ENCODE measurements at regions not wholly inside any gene's neighbourhood (a gene's known extent, or its start where the extent isn't known, plus 50 kb on each side); places are given as distances from the start of the nearest gene placed in this dataset.
"Not testable (repeated sequence)": the region's sequence is repeated elsewhere in the genome, so short reads cannot be mapped to it uniquely, and the experiment has no call there.

- intact Hi-C loops (cut with DNase I) = no loop called here
- no peak for DNase-seq (ENCODE audit: low spot score)
Measured at GRCh38 chr15:81880833-81881232, 165.0 kb downstream of the MEX3B start.

GRCh38 chr15:81880314-81880713 is 165.5 kb downstream of the MEX3B start:
- intact Hi-C loops (cut with DNase I) = no loop called here
- DNase-seq (ENCODE audit: low spot score) = no peak

DNA sequence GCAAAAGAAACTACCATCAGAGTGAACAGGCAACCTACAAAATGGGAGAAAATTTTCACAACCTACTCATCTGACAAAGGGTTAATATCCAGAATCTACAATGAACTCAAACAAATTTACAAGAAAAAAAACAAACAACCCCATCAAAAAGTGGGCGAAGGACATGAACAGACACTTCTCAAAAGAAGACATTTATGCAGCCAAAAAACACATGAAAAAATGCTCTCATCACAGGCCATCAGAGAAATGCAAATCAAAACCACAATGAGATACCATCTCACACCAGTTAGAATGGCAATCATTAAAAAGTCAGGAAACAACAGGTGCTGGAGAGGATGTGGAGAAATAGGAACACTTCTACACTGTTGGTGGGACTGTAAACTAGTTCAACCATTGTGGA is 170.1 kb downstream of the MEX3B start:
- intact Hi-C loops (cut with DNase I); DNase-seq (ENCODE audit: low spot score): not testable (repeated sequence)

DNA sequence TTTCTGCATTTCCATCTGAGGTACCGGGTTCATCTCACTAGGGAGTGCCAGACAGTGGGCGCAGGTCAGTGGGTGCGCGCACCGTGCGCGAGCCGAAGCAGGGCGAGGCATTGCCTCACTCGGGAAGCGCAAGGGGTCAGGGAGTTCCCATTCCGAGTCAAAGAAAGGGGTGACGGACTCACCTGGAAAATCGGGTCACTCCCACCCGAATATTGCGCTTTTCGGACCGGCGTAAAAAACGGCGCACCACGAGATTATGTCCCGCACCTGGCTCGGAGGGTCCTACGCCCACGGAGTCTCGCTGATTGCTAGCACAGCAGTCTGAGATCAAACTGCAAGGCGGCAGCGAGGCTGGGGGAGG is 175.1 kb downstream of the MEX3B start:
- DNase-seq (ENCODE audit: low spot score); intact Hi-C loops (cut with DNase I): not testable (repeated sequence)

GRCh38 chr15:81870062-81870745 is 175.6 kb downstream of the MEX3B start:
- DNase-seq (ENCODE audit: low spot score); intact Hi-C loops (cut with DNase I): not testable (repeated sequence)

- intact Hi-C loops (cut with DNase I) = no loop called here
- DNase-seq (ENCODE audit: low spot score) = no peak
Measured at GRCh38 chr15:81869161-81869954, 176.5 kb downstream of the MEX3B start.

DNA sequence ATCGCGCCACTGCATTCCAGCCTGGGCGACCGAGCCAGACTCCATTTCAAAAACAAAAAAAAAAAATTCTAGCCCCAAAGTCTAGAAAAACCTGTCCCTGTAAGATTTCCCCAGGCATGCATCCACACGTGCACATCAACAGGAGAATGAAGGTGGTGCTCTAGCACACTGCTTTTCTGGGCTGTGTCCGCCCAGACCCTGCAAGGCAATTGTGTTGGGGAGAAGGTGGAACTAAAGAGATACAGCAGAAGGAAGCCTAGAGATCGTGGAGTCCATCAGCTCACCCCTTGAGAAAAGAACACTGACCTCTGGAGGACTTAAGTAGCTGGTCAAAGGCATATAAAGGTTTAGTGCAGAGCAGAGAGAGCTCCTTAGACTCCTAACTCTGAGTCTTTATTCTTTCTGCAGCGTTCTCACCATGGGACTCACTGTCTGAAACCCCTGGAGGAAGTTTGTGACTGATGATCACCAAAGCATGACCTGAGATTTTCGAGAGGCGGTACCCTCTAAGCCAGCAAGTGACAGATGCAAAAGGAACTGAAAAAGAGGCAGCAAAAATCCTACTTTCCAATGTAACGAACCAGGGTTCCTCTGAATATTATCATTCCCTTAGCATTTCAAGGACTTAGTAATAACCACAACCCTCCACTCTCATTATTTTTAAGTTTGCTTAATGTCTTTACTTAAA is 179.8 kb downstream of the MEX3B start:
- DNase-seq (ENCODE audit: low spot score) = no peak
- intact Hi-C loops (cut with DNase I) = no loop called here

DNA sequence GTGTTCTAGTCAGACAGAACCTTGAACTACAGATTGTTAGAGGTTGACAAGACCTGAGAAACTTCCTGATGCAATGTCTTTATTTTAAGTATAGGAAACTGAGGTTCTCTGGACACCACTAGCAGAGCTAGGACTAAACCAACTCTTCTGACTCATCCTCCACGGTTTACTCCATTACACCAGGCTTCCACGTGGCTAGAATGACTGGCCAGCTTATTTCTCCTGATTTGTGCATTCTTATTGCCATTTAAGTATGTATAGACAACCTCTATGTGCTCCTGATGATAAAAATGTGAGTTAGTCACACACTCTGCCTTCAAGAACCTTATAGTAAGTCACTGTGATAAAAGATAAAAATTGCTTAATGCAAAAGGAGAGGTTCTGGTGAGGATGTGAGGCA is 182.7 kb downstream of the MEX3B start:
- intact Hi-C loops (cut with DNase I) = no loop called here
- no peak for DNase-seq (ENCODE audit: low spot score)

- intact Hi-C loops (cut with DNase I) = no loop called here
- no peak for DNase-seq (ENCODE audit: low spot score)
Measured at GRCh38 chr15:81859737-81860516, 185.9 kb downstream of the MEX3B start.

- no peak for DNase-seq (ENCODE audit: low spot score)
- intact Hi-C loops (cut with DNase I) = no loop called here
Measured at GRCh38 chr15:81858586-81858985, 187.2 kb downstream of the MEX3B start.

DNA sequence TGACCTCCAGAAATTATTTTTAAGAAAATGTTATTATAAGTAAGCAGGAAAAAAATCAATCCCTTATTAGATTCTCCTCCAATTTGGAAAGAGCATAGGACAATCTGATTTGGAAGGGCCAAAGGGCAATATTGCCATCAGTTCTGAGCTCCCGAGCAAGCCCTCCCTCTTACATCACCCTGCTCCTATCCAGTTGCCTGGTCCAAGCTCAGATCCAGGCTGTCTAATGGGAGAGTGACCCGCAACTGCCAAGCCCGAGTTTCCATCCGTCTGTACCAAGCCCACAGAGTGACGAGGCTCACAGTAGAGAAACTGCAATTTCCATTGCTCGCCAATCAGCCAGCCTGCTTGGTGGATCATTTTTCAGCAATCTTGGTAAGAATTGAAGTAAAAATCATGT is 187.7 kb downstream of the MEX3B start:
- no peak for DNase-seq (ENCODE audit: low spot score)
- intact Hi-C loops (cut with DNase I) = no loop called here

GRCh38 chr15:81856634-81857026 is 189.2 kb downstream of the MEX3B start:
- no peak for DNase-seq (ENCODE audit: low spot score)
- intact Hi-C loops (cut with DNase I) = no loop called here

DNA sequence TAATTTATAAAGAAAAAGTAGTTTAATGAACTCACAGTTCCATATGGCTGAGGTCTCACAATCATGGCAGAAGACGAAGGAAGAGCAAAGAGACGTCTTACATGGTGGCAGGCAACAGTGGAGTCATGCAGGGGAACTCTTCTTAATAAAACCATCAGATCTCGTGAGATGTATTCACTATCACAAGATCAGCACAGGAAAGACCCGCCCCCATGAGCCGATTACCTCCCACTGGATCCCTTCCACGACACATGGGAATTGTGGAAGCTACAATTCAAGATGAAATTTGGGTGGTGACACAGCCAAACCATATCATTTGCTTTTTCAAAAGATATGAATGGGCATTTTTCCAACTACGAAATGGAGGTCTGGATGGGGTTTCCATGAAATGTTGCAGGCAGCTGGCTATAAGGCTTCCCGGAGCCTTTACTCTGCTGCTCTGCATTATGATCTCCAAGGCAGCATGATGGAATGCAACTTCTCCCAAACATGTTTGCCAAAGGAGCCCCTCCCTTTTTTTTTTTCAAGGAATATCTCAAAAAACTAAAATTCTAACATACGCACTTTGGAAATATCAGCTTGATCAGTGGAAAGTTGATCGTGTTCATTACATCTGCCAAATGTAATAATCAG is 189.7 kb downstream of the MEX3B start:
- DNase-seq (ENCODE audit: low spot score) = no peak
- intact Hi-C loops (cut with DNase I) = no loop called here

DNA sequence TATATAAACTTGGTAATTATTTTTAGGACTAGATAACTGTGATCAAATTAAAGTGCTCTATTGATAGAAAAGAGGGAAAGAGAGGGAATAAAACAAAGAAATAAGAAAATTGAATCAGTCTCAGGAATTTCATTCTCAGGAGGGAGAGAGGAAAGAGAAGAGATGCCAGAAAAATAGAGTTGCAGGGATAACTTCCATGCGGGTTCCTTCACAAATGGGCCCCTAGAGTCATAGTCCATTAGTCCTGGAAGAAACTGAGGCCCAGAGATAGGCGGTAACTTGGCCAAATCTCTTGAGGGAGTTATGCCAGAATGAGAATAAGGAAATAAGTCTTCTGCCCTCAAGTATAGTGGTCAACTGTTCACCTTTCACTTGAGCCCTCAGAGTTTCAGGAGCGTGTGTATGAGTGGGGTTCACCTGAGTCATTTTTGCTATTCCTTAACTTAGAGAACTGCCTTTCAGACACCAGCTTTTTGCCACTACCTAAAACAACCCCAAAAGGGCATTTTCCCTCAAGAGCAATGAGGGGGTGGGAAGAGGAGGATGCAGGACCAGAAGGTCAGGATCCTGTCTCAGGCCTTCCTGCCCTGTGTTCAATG is 192.6 kb downstream of the MEX3B start:
- intact Hi-C loops (cut with DNase I) = no loop called here
- DNase-seq (ENCODE audit: low spot score) = no peak

GRCh38 chr15:81852411-81853149 is 193.2 kb downstream of the MEX3B start:
- intact Hi-C loops (cut with DNase I) = no loop called here
- DNase-seq (ENCODE audit: low spot score) = no peak

- intact Hi-C loops (cut with DNase I) = no loop called here
- no peak for DNase-seq (ENCODE audit: low spot score)
Measured at GRCh38 chr15:81851757-81852156, 194.1 kb downstream of the MEX3B start.

- intact Hi-C loops (cut with DNase I) = no loop called here
- no peak for DNase-seq (ENCODE audit: low spot score)
Measured at GRCh38 chr15:81851325-81851724, 194.5 kb downstream of the MEX3B start.

- no peak for DNase-seq (ENCODE audit: low spot score)
- intact Hi-C loops (cut with DNase I) = no loop called here
Measured at GRCh38 chr15:81849289-81849688, 196.5 kb downstream of the MEX3B start.

Data from posterior vena cava (tissue), 2 donors.